ENCODE measurements at regions not wholly inside any gene's neighbourhood (a gene's known extent, or its start where the extent isn't known, plus 50 kb on each side); places are given as distances from the start of the nearest gene placed in this dataset.
"Not testable (repeated sequence)": the region's sequence is repeated elsewhere in the genome, so short reads cannot be mapped to it uniquely, and the experiment has no call there.

- H3K4me3 ChIP-seq (ENCODE audit: low read depth, low read length); H3K9me3 ChIP-seq (ENCODE audit: control insufficient read depth, insufficient read depth, low read depth, low read length); H3K4me1 ChIP-seq (ENCODE audit: control insufficient read depth, insufficient read depth, low read length); H3K27ac ChIP-seq (ENCODE audit: extremely low read depth, low read depth, low read length); H3K36me3 ChIP-seq (ENCODE audit: control insufficient read depth in 2 of 2, insufficient read depth in 1 of 2, low read length in 2 of 2); POLR2A ChIA-PET: not testable (repeated sequence)
- TF ChIP-seq ZNF280D (tag by site-specific recombination; IDR thresholded peaks at IDR 0.05) (peak; percentile 70; the same call in 1 of the 2 replicates), ZNF146 (tag by site-specific recombination; IDR thresholded peaks at IDR 0.05) (peak; percentile 73)
- CTCF ChIA-PET, result interaction anchor here (1.3 kb wide), 1 partner anchor 345 kb away, joined by 8 read pairs; no protein-coding TSS in a partner anchor
Measured at GRCh38 chr1:208997053-208997452, 586.5 kb upstream of the CAMK1G start.

- Histone ChIP-seq H3K27ac (ENCODE audit: extremely low read depth, low read depth, low read length) (no peak overlapping the region), H3K9me3 (ENCODE audit: control insufficient read depth, insufficient read depth, low read depth, low read length) (no peaks in the 10 kb centered on the region), H3K36me3 (ENCODE audit: control insufficient read depth in 2 of 2, insufficient read depth in 1 of 2, low read length in 2 of 2) (no peaks in the 10 kb centered on the region), H3K4me1 (ENCODE audit: control insufficient read depth, insufficient read depth, low read length) (no peaks in the 10 kb centered on the region), H3K4me3 (ENCODE audit: low read depth, low read length) (no peak overlapping the region)
- CTCF ChIA-PET, result interaction anchor here (0.9 to 1.3 kb wide), 4 partner anchors 9 to 345 kb away, joined by 3 to 8 read pairs (median 3); no protein-coding TSS in a partner anchor
- TF ChIP-seq ZNF785 (tag by site-specific recombination; IDR thresholded peaks at IDR 0.05) (no peak), ZNF692 (tag by site-specific recombination; IDR thresholded peaks at IDR 0.05) (no peak), ZNF585B (tag by site-specific recombination; IDR thresholded peaks at IDR 0.05) (no peak), ZNF398 (tag by site-specific recombination; IDR thresholded peaks at IDR 0.05) (no peak), YY1 (tag by site-specific recombination; IDR thresholded peaks at IDR 0.05) (no peak), ZNF530 (tag by site-specific recombination; IDR thresholded peaks at IDR 0.05; ENCODE audit: low read depth) (no peak), ZNF501 (tag by site-specific recombination; IDR thresholded peaks at IDR 0.05) (no peak), ZNF19 (tag by site-specific recombination; IDR thresholded peaks at IDR 0.05; ENCODE audit: low read depth) (no peak), ZNF18 (tag by site-specific recombination; IDR thresholded peaks at IDR 0.05) (no peak), ZNF792 (tag by site-specific recombination; IDR thresholded peaks at IDR 0.05) (no peak), ATF2 (tag by site-specific recombination; IDR thresholded peaks at IDR 0.05; ENCODE audit: low read depth) (no peak), ZNF704 (tag by site-specific recombination; IDR thresholded peaks at IDR 0.05) (no peak), CTCF (tag by site-specific recombination; IDR thresholded peaks at IDR 0.05) (no peak), ELK4 (IDR thresholded peaks at IDR 0.05; ENCODE audit: borderline replicate concordance, low read depth, low read length) (no peak), ZNF707 (tag by site-specific recombination; IDR thresholded peaks at IDR 0.05) (no peak), ZNF121 (tag by site-specific recombination; IDR thresholded peaks at IDR 0.05) (no peak), ZXDB (tag by site-specific recombination; IDR thresholded peaks at IDR 0.05) (no peak), ZNF146 (tag by site-specific recombination; IDR thresholded peaks at IDR 0.05) (no peak), SALL2 (tag by site-specific recombination; IDR thresholded peaks at IDR 0.05; ENCODE audit: borderline replicate concordance) (no peak)
- POLR2A ChIA-PET, result no interaction called here
Measured at GRCh38 chr1:208997726-208998312, 585.7 kb upstream of the CAMK1G start.
